ENCODE measurements at regions not wholly inside any gene's neighbourhood (a gene's known extent, or its start where the extent isn't known, plus 50 kb on each side); places are given as distances from the start of the nearest gene placed in this dataset.

- WGBS, 5 donors = 56 to 71% (median 62%) methylated on average over 2 of the region's 2 CpGs
- intact Hi-C loops (cut with DNase I; ENCODE audit: low total_unique reads) = no loop called here
- TF ChIP-seq POLR2AphosphoS5 (IDR thresholded peaks at IDR 0.05) = no peak
- TF ChIP-seq POLR2A (IDR thresholded peaks at IDR 0.05) = no peak
- no peak for TF ChIP-seq EP300 (IDR thresholded peaks at IDR 0.05)
- no peak for TF ChIP-seq CTCF (IDR thresholded peaks at IDR 0.05)
- Histone ChIP-seq H3K4me1 (no peaks in the 10 kb centered on the region), H3K27me3 (no peaks in the 10 kb centered on the region), H3K9me3 (no peaks in the 10 kb centered on the region), H3K36me3 (no peaks in the 10 kb centered on the region), H3K27ac (no peak overlapping the region), H3K4me3 (no peak overlapping the region)
- no peak for DNase-seq
These were observed 118.0 kb upstream of the TACR1 start for GRCh38 chr2:75317316-75317715.

- WGBS, 5 donors = 69 to 92% (median 84%) methylated on average over 3 of the region's 3 CpGs
- Histone ChIP-seq H3K27ac (no peak overlapping the region), H3K9me3 (no peaks in the 10 kb centered on the region), H3K36me3 (no peaks in the 10 kb centered on the region), H3K27me3 (no peaks in the 10 kb centered on the region), H3K4me3 (no peak overlapping the region), H3K4me1 (no peaks in the 10 kb centered on the region)
- DNase-seq = no peak
- intact Hi-C loops (cut with DNase I; ENCODE audit: low total_unique reads) = no loop called here
- TF ChIP-seq POLR2AphosphoS5 (IDR thresholded peaks at IDR 0.05) (no peak), POLR2A (IDR thresholded peaks at IDR 0.05) (no peak), EP300 (IDR thresholded peaks at IDR 0.05) (no peak), CTCF (IDR thresholded peaks at IDR 0.05) (no peak)
These were observed 116.1 kb upstream of the TACR1 start for GRCh38 chr2:75315436-75315835.

- Histone ChIP-seq H3K36me3 (no peaks in the 10 kb centered on the region), H3K27me3 (no peaks in the 10 kb centered on the region), H3K9me3 (peaks cover 0 to 4% (median 2%) of the 10 kb centered on the region in 4 donors), H3K4me1 (no peaks in the 10 kb centered on the region), H3K27ac (no peak overlapping the region), H3K4me3 (no peak overlapping the region)
- intact Hi-C loops (cut with DNase I; ENCODE audit: low total_unique reads) = no loop called here
- TF ChIP-seq POLR2AphosphoS5 (IDR thresholded peaks at IDR 0.05) (no peak), EP300 (IDR thresholded peaks at IDR 0.05) (no peak), POLR2A (IDR thresholded peaks at IDR 0.05) (no peak), CTCF (IDR thresholded peaks at IDR 0.05) (no peak)
- DNase-seq = peak in 1 of 2 donors; percentile 41
- 59 to 87% (median 69%) methylated on average over 3 to 4 of the region's 4 CpGs for WGBS, 5 donors
These were observed 112.7 kb upstream of the TACR1 start for GRCh38 chr2:75311993-75312392.

GRCh38 chr2:75311521-75311920 is 112.2 kb upstream of the TACR1 start:
- 72 to 88% (median 78%) methylated on average over 3 of the region's 3 CpGs for WGBS, 5 donors
- TF ChIP-seq POLR2AphosphoS5 (IDR thresholded peaks at IDR 0.05) (no peak), EP300 (IDR thresholded peaks at IDR 0.05) (no peak), POLR2A (IDR thresholded peaks at IDR 0.05) (no peak), CTCF (IDR thresholded peaks at IDR 0.05) (no peak)
- Histone ChIP-seq H3K27me3 (no peaks in the 10 kb centered on the region), H3K27ac (no peak overlapping the region), H3K36me3 (no peaks in the 10 kb centered on the region), H3K4me3 (no peak overlapping the region), H3K4me1 (no peaks in the 10 kb centered on the region), H3K9me3 (peaks cover 0 to 4% (median 2%) of the 10 kb centered on the region in 4 donors)
- intact Hi-C loops (cut with DNase I; ENCODE audit: low total_unique reads) = no loop called here
- DNase-seq = no peak

Measured in stomach (tissue), 8 donors.